HG02588 (cell line): ENCODE measurements at regions not wholly inside any gene's neighbourhood (a gene's known extent, or its start where the extent isn't known, plus 50 kb on each side); places are given as distances from the start of the nearest gene placed in this dataset.

Source experiments
- ATAC-seq: cut with Tn5 transposase; IDR thresholded peaks from one replicate; pipeline ENCODE4 v1.9.1; 2021; ENCODE audit warnings: mild to moderate bottlenecking, moderate library complexity; ENCODE audit not compliant: unreplicated experiment

- peak; percentile 64 for ATAC-seq
Measured at GRCh38 chr4:14726877-14727361, 275.4 kb upstream of the CPEB2 start.

- ATAC-seq: no peak
Measured at GRCh38 chr4:14729282-14730000, 272.8 kb upstream of the CPEB2 start.

GRCh38 chr4:14742054-14742453, 260.2 kb upstream of the CPEB2 start:
- no peak for ATAC-seq

GRCh38 chr4:14743172-14743571, 259.1 kb upstream of the CPEB2 start:
- no peak for ATAC-seq

GRCh38 chr4:14743601-14744000, 258.7 kb upstream of the CPEB2 start:
- ATAC-seq: no peak

GRCh38 chr4:14744346-14744745, 257.9 kb upstream of the CPEB2 start:
- no peak for ATAC-seq

- no peak for ATAC-seq
Measured at GRCh38 chr4:14749910-14750309, 252.4 kb upstream of the CPEB2 start.

- ATAC-seq: no peak
Measured at GRCh38 chr4:14752341-14753046, 249.8 kb upstream of the CPEB2 start.

GRCh38 chr4:14767142-14767541, 235.1 kb upstream of the CPEB2 start:
- peak; percentile 63 for ATAC-seq

- ATAC-seq: no peak
Measured at GRCh38 chr4:14768449-14768848, 233.8 kb upstream of the CPEB2 start.

- no peak for ATAC-seq
Measured at GRCh38 chr4:14769993-14770392, 232.3 kb upstream of the CPEB2 start.

GRCh38 chr4:14771094-14771493, 231.2 kb upstream of the CPEB2 start:
- ATAC-seq: no peak

- ATAC-seq: no peak
Measured at GRCh38 chr4:14771504-14772175, 230.6 kb upstream of the CPEB2 start.

- no peak for ATAC-seq
Measured at GRCh38 chr4:14772388-14772787, 229.9 kb upstream of the CPEB2 start.

GRCh38 chr4:14783011-14783877, 219.0 kb upstream of the CPEB2 start:
- ATAC-seq: peak; percentile 99

GRCh38 chr4:14787221-14787620, 215.1 kb upstream of the CPEB2 start:
- ATAC-seq: no peak

- ATAC-seq: no peak
Measured at GRCh38 chr4:14787894-14788293, 214.4 kb upstream of the CPEB2 start.

GRCh38 chr4:14790494-14790893, 211.8 kb upstream of the CPEB2 start:
- ATAC-seq: no peak

- ATAC-seq: no peak
Measured at GRCh38 chr4:14792702-14793227, 209.5 kb upstream of the CPEB2 start.

- ATAC-seq: no peak
Measured at GRCh38 chr4:14800977-14801376, 201.3 kb upstream of the CPEB2 start.

- no peak for ATAC-seq
Measured at GRCh38 chr4:14802596-14802995, 199.7 kb upstream of the CPEB2 start.
